GF-D8 (cell line): ENCODE measurements at regions not wholly inside any gene's neighbourhood (a gene's known extent, or its start where the extent isn't known, plus 50 kb on each side); places are given as distances from the start of the nearest gene placed in this dataset.
A peak's percentile ranks its signal among the peaks of the same experiment; 100 is the strongest.

Experiments
- DNase-seq: peaks from one replicate; lab custom pipeline; 2025; lab: John Stamatoyannopoulos, UW

- DNase-seq: no peak
Measured at GRCh38 chr10:78944723-78945312, 123.9 kb upstream of the ZMIZ1 start.

- no peak for DNase-seq
Measured at GRCh38 chr10:78945838-78946237, 122.9 kb upstream of the ZMIZ1 start.

GRCh38 chr10:78947226-78947625 is 121.5 kb upstream of the ZMIZ1 start:
- no peak for DNase-seq

- DNase-seq: no peak
Measured at GRCh38 chr10:78947733-78948132, 121.0 kb upstream of the ZMIZ1 start.

- DNase-seq: no peak
Measured at GRCh38 chr10:78948621-78949030, 120.1 kb upstream of the ZMIZ1 start.

- DNase-seq: no peak
Measured at GRCh38 chr10:78950656-78951587, 117.8 kb upstream of the ZMIZ1 start.

GRCh38 chr10:78952030-78952429 is 116.7 kb upstream of the ZMIZ1 start:
- no peak for DNase-seq

GRCh38 chr10:78952686-78953085 is 116.1 kb upstream of the ZMIZ1 start:
- DNase-seq: no peak

- DNase-seq: peak; percentile 70
Measured at GRCh38 chr10:78953113-78953798, 115.5 kb upstream of the ZMIZ1 start.

- DNase-seq: no peak
Measured at GRCh38 chr10:78953799-78954297, 114.9 kb upstream of the ZMIZ1 start.

GRCh38 chr10:78954689-78955088 is 114.1 kb upstream of the ZMIZ1 start:
- no peak for DNase-seq

- DNase-seq: no peak
Measured at GRCh38 chr10:78955206-78955605, 113.6 kb upstream of the ZMIZ1 start.

GRCh38 chr10:78956391-78956790 is 112.4 kb upstream of the ZMIZ1 start:
- no peak for DNase-seq

GRCh38 chr10:78957471-78958039 is 111.2 kb upstream of the ZMIZ1 start:
- no peak for DNase-seq

- no peak for DNase-seq
Measured at GRCh38 chr10:78959217-78959923, 109.4 kb upstream of the ZMIZ1 start.

GRCh38 chr10:78959924-78960285 is 108.9 kb upstream of the ZMIZ1 start:
- DNase-seq: no peak

- DNase-seq: no peak
Measured at GRCh38 chr10:78960316-78960800, 108.4 kb upstream of the ZMIZ1 start.

- no peak for DNase-seq
Measured at GRCh38 chr10:78961760-78962159, 107.0 kb upstream of the ZMIZ1 start.

- no peak for DNase-seq
Measured at GRCh38 chr10:78963074-78964034, 105.4 kb upstream of the ZMIZ1 start.

- DNase-seq: no peak
Measured at GRCh38 chr10:78964274-78964951, 104.4 kb upstream of the ZMIZ1 start.
